ENCODE measurements at regions not wholly inside any gene's neighbourhood (a gene's known extent, or its start where the extent isn't known, plus 50 kb on each side); places are given as distances from the start of the nearest gene placed in this dataset.

DNA sequence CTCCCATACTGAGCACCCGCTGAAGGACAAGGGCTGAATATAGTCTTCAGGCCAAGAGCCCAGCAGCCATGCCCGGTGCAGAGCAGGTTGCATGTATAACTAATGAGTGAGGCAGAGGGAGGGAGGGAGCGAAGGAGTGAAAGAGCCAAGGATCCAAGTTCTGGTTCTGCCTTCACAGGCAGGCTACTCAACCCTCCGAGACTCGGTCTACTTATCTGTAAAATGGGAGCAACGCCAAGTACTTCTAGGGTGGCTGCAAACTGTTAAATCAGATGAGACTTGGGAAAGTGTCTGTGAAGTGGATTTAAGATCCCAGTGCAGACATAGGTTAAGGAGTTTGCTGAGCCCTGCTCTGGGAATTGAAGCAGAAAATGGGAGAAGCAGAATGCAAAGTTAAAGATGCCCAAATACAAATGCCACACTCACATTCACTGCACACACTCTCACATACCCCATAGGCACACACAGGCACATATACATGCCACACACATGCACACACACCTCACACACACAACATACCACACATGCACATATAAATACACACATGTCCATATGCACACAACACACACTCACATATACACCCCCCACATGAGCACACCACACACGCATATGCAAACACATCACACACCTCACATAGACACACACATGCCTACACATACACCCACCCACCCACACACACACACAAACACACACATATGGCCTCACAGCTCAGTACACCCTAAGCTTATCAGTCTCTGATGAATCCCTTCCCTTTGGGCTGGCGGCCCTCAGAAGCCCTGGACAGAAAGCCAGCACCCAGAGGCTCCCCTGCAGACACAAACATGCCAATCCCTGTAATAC is 76.7 kb downstream of the PITPNM2 start:
- no peak for TF ChIP-seq EZH2 (IDR thresholded peaks at IDR 0.05; ENCODE audit: borderline replicate concordance, low read length)
- TF ChIP-seq, protein P1, sequence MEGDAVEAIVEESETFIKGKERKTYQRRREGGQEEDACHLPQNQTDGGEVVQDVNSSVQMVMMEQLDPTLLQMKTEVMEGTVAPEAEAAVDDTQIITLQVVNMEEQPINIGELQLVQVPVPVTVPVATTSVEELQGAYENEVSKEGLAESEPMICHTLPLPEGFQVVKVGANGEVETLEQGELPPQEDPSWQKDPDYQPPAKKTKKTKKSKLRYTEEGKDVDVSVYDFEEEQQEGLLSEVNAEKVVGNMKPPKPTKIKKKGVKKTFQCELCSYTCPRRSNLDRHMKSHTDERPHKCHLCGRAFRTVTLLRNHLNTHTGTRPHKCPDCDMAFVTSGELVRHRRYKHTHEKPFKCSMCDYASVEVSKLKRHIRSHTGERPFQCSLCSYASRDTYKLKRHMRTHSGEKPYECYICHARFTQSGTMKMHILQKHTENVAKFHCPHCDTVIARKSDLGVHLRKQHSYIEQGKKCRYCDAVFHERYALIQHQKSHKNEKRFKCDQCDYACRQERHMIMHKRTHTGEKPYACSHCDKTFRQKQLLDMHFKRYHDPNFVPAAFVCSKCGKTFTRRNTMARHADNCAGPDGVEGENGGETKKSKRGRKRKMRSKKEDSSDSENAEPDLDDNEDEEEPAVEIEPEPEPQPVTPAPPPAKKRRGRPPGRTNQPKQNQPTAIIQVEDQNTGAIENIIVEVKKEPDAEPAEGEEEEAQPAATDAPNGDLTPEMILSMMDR (conservative IDR thresholded peaks at IDR 0.05 in 1 of 2, IDR thresholded peaks at IDR 0.05 in 1 of 2; ENCODE audit: extremely low read depth in 1 of 2, insufficient read depth in 1 of 2, low read depth in 1 of 2, low read length in 2 of 2), result no peak
